Liver (tissue), 8 donors: ENCODE measurements at regions not wholly inside any gene's neighbourhood (a gene's known extent, or its start where the extent isn't known, plus 50 kb on each side); places are given as distances from the start of the nearest gene placed in this dataset.

Experiments used
- DNase-seq: peaks from one replicate; pipeline ENCODE4 v3.0.0-alpha.2; 2017; ENCODE audit warnings: low spot score
- H3K27ac ChIP-seq, 2 donors: one replicate each; pipeline ENCODE4 v1.7.0; 2013; ENCODE audit warnings: inconsistent platforms in 2 of 2, low read length in 2 of 2, control low read depth in 1 of 2, low read depth in 1 of 2, mild to moderate bottlenecking in 1 of 2
- H3K27me3 ChIP-seq, 4 donors: one replicate each; pipeline versions ENCODE4 v1.6.1 to v1.7.0; 2013; ENCODE audit warnings: low read length in 3 of 4, inconsistent platforms in 1 of 4, mild to moderate bottlenecking in 1 of 4, moderate library complexity in 1 of 4; ENCODE audit not compliant: control insufficient read depth in 4 of 4, insufficient read depth in 4 of 4
- H3K36me3 ChIP-seq, 4 donors: one replicate each; pipeline versions ENCODE4 v1.6.1 to v1.7.0; 2013; ENCODE audit warnings: low read length in 3 of 4, mild to moderate bottlenecking in 3 of 4, low read depth in 1 of 4, moderate library complexity in 1 of 4; ENCODE audit not compliant: control insufficient read depth in 4 of 4, insufficient read depth in 3 of 4
- H3K4me1 ChIP-seq, 4 donors: one replicate each; pipeline versions ENCODE4 v1.6.1 to v1.7.0; 2013; ENCODE audit warnings: low read length in 3 of 4, mild to moderate bottlenecking in 3 of 4, moderate library complexity in 1 of 4; ENCODE audit not compliant: control insufficient read depth in 4 of 4, insufficient read depth in 4 of 4
- H3K4me3 ChIP-seq, 3 donors: one replicate each; pipeline versions ENCODE4 v1.6.1 to v1.7.0; 2013; ENCODE audit warnings: low read length in 3 of 3, control low read depth in 1 of 3, low read depth in 1 of 3, mild to moderate bottlenecking in 1 of 3
- H3K9ac ChIP-seq, 2 donors: one replicate each; pipeline ENCODE4 v1.7.0; 2013; ENCODE audit warnings: low read length in 2 of 2, mild to moderate bottlenecking in 2 of 2, moderate library complexity in 2 of 2, control low read depth in 1 of 2, low read depth in 1 of 2
- H3K9me3 ChIP-seq, 4 donors: one replicate each; pipeline versions ENCODE4 v1.6.1 to v1.7.0; 2013; ENCODE audit warnings: low read length in 3 of 4; ENCODE audit not compliant: control insufficient read depth in 4 of 4
- CTCF ChIP-seq: fragments of 150-350 bp; IDR thresholded peaks from 2 replicates; pipeline ENCODE4 v1.5.1; 2017; ENCODE audit warnings: improper control_type of control experiment, low read depth, low read length; ENCODE audit not compliant: missing input control
- EGR1 ChIP-seq, 2 donors: IDR thresholded peaks; 2 replicates each; pipeline ENCODE4 v1.6.1; 2016 to 2018; ENCODE audit warnings: antibody characterized with exemption in 2 of 2, low read depth in 2 of 2
- FOXA1 ChIP-seq: IDR thresholded peaks from 2 replicates; pipeline ENCODE4 v1.6.1; 2016; ENCODE audit warnings: antibody characterized with exemption
- FOXA2 ChIP-seq: IDR thresholded peaks from 2 replicates; pipeline ENCODE4 v1.6.1; 2016; ENCODE audit warnings: antibody characterized with exemption
- GABPA ChIP-seq, 2 donors: IDR thresholded peaks in 1 of 2; conservative IDR thresholded peaks in 1 of 2; 2 replicates each; pipeline ENCODE4 v1.6.1; 2016; ENCODE audit warnings: antibody characterized with exemption in 2 of 2, mild to moderate bottlenecking in 1 of 2, moderate library complexity in 1 of 2
- HNF4A ChIP-seq, 2 donors: conservative IDR thresholded peaks; 2 replicates each; pipeline ENCODE4 v1.6.1; 2016; ENCODE audit warnings: antibody characterized with exemption in 2 of 2, mild to moderate bottlenecking in 2 of 2
- HNF4G ChIP-seq: IDR thresholded peaks from 2 replicates; pipeline ENCODE4 v1.6.1; 2016; ENCODE audit warnings: antibody characterized with exemption
- JUND ChIP-seq, 2 donors: IDR thresholded peaks; 2 replicates each; pipeline ENCODE4 v1.6.1; 2016; ENCODE audit warnings: antibody characterized with exemption in 2 of 2
- NR2F2 ChIP-seq: IDR thresholded peaks from 2 replicates; pipeline ENCODE4 v1.6.1; 2016; ENCODE audit warnings: antibody characterized with exemption
- RAD21 ChIP-seq, 2 donors: IDR thresholded peaks; 2 replicates each; pipeline ENCODE4 v1.6.1; 2016; ENCODE audit warnings: antibody characterized with exemption in 2 of 2, mild to moderate bottlenecking in 2 of 2
- REST ChIP-seq: IDR thresholded peaks from 2 replicates; pipeline ENCODE4 v1.6.1; 2016; ENCODE audit warnings: antibody characterized with exemption, mild to moderate bottlenecking
- RXRA ChIP-seq, 2 donors: IDR thresholded peaks; 2 replicates each; pipeline ENCODE4 v1.6.1; 2017 to 2018; ENCODE audit warnings: antibody characterized with exemption in 2 of 2, mild to moderate bottlenecking in 1 of 2
- SP1 ChIP-seq: IDR thresholded peaks from 2 replicates; pipeline ENCODE4 v1.6.1; 2018; ENCODE audit warnings: antibody characterized with exemption, mild to moderate bottlenecking
- TAF1 ChIP-seq: conservative IDR thresholded peaks from 2 replicates; pipeline ENCODE4 v1.6.1; 2016; ENCODE audit warnings: antibody characterized with exemption, mild to moderate bottlenecking
- YY1 ChIP-seq: IDR thresholded peaks from 2 replicates; pipeline ENCODE4 v1.6.1; 2016; ENCODE audit warnings: antibody characterized with exemption, mild to moderate bottlenecking
- WGBS: extraction: QIAGEN DNeasy Blood & Tissue Kit; methylation state at CpG from one replicate; pipeline ENCODE4 v1.1.7; 2013; 5-methylcytosine and 5-hydroxymethylcytosine counted together
- TF ChIP-seq, protein P1 (sequence below): IDR thresholded peaks from 2 replicates; pipeline ENCODE4 v1.6.1; 2016; ENCODE audit warnings: antibody characterized with exemption
- TF ChIP-seq, protein P2 (sequence below): IDR thresholded peaks from 2 replicates; pipeline ENCODE4 v1.6.1; 2016; ENCODE audit warnings: antibody characterized with exemption
- TF ChIP-seq, protein P3 (sequence below): IDR thresholded peaks from 2 replicates; pipeline ENCODE4 v1.6.1; 2016; ENCODE audit warnings: antibody characterized with exemption
- donor health status: healthy.
- donor health status: healthy.
- donor health status: healthy.
- donor health status: healthy.
- donor health status: healthy.

DNA sequence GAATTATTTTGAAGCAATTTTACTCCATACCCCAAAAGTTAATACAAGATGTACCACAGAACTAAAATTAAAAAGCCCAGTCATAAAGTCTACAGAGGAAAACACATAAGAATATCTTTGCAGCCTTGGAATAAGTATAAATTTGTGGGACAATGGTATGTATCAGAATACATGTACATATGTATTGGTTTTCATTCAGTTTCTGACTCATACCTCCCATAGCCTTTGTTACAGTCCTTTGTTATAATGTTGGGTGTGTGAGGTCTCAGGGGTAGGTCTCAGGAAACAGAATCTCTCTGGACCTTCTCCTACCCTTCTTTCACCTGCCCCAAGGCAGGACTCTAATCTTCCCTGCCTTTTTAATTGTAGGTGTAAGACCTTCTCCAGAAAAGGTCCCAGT lies 1370.7 kb upstream of the CDH2 start:
- no peak for DNase-seq
- no peak overlapping the region for H3K27ac ChIP-seq

DNA sequence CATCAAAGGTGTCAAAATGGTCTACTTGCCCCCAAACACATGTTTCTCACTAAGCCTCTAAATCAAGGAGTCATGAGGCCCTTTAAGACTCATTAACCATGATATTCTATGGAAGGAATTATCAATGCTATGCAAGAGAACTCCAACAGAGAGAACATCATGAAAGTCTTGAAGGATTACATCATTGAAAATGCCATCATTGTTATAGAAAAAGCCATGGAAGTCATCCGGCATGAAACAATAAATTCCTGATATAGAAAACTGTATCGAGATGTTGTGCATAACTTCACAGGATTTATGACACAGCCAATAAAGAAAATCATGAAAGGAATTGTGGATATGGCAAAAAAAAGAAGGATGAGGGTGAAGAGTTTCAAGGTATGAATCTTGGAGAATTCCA lies 1363.6 kb upstream of the CDH2 start:
- no peaks in the 10 kb centered on the region for H3K36me3 ChIP-seq
- TF ChIP-seq GABPA (IDR thresholded peaks at IDR 0.05 in 1 of 2, conservative IDR thresholded peaks at IDR 0.05 in 1 of 2): no peak
- TF ChIP-seq, protein P1, sequence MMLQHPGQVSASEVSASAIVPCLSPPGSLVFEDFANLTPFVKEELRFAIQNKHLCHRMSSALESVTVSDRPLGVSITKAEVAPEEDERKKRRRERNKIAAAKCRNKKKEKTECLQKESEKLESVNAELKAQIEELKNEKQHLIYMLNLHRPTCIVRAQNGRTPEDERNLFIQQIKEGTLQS: no peak
- H3K27me3 ChIP-seq: no peaks in the 10 kb centered on the region
- H3K27ac ChIP-seq: no peak overlapping the region
- no peak for DNase-seq
- no peak overlapping the region for H3K4me3 ChIP-seq
- no peaks in the 10 kb centered on the region for H3K4me1 ChIP-seq
- no peak overlapping the region for H3K9ac ChIP-seq
- no peaks in the 10 kb centered on the region for H3K9me3 ChIP-seq
- 83% methylated on average over 2 of the region's 2 CpGs for WGBS

More for the DNA sequence above, 1370.7 kb upstream of the CDH2 start:
- H3K27me3 ChIP-seq: no peaks in the 10 kb centered on the region
- H3K36me3 ChIP-seq: no peaks in the 10 kb centered on the region
- peaks cover 0 to 2% (median 0%) of the 10 kb centered on the region in 4 donors for H3K9me3 ChIP-seq
- H3K9ac ChIP-seq: no peak overlapping the region
- H3K4me3 ChIP-seq: no peak overlapping the region
- no peaks in the 10 kb centered on the region for H3K4me1 ChIP-seq
- TF ChIP-seq JUND (IDR thresholded peaks at IDR 0.05): no peak
- TF ChIP-seq HNF4G: no peak

- Histone ChIP-seq H3K9me3 (peaks cover 0 to 4% (median 0%) of the 10 kb centered on the region in 4 donors), H3K27ac (no peak overlapping the region), H3K27me3 (no peaks in the 10 kb centered on the region), H3K36me3 (no peaks in the 10 kb centered on the region), H3K4me3 (no peak overlapping the region), H3K4me1 (no peaks in the 10 kb centered on the region), H3K9ac (no peak overlapping the region)
- no peak for DNase-seq
- TF ChIP-seq HNF4G: no peak
Measured at GRCh38 chr18:29531746-29532145, 1354.8 kb upstream of the CDH2 start.

DNA sequence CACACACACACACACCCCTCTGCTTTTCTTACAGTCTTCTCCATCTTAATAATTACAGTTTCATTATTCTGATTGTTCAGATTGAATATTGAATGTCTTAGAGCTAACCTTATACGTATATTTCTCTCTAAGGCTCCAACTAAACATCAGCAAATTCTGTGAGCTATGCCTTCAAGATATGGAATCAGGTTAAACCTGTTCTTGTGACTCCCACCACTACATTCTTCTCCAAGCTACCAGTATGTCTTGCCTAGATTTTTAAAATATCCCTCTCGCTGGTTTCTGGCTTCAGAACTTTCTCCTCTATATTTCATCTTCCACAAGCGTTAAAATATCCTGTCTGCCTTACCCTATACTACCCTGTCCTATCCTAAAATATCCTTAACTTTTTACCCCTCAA lies 1346.4 kb upstream of the CDH2 start:
- WGBS: 90% methylated on average over 3 of the region's 3 CpGs
- no peak overlapping the region for H3K27ac ChIP-seq
- no peak overlapping the region for H3K9ac ChIP-seq
- TF ChIP-seq, protein P2, sequence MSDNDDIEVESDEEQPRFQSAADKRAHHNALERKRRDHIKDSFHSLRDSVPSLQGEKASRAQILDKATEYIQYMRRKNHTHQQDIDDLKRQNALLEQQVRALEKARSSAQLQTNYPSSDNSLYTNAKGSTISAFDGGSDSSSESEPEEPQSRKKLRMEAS: no peak
- no peak for TF ChIP-seq JUND (IDR thresholded peaks at IDR 0.05)
- no peak for TF ChIP-seq EGR1 (IDR thresholded peaks at IDR 0.05; ENCODE audit: low read depth in 2 of 2)
- TF ChIP-seq RXRA (IDR thresholded peaks at IDR 0.05): no peak
- TF ChIP-seq HNF4G: no peak
- no peak for TF ChIP-seq GABPA (IDR thresholded peaks at IDR 0.05 in 1 of 2, conservative IDR thresholded peaks at IDR 0.05 in 1 of 2)
- TF ChIP-seq CTCF: no peak
- TF ChIP-seq RAD21 (IDR thresholded peaks at IDR 0.05): no peak
- no peak for TF ChIP-seq HNF4A (conservative IDR thresholded peaks at IDR 0.05)
- no peak for TF ChIP-seq SP1
- no peak for TF ChIP-seq FOXA1
- TF ChIP-seq REST: no peak
- no peak for TF ChIP-seq YY1
- no peak for TF ChIP-seq TAF1
- TF ChIP-seq, protein P3, sequence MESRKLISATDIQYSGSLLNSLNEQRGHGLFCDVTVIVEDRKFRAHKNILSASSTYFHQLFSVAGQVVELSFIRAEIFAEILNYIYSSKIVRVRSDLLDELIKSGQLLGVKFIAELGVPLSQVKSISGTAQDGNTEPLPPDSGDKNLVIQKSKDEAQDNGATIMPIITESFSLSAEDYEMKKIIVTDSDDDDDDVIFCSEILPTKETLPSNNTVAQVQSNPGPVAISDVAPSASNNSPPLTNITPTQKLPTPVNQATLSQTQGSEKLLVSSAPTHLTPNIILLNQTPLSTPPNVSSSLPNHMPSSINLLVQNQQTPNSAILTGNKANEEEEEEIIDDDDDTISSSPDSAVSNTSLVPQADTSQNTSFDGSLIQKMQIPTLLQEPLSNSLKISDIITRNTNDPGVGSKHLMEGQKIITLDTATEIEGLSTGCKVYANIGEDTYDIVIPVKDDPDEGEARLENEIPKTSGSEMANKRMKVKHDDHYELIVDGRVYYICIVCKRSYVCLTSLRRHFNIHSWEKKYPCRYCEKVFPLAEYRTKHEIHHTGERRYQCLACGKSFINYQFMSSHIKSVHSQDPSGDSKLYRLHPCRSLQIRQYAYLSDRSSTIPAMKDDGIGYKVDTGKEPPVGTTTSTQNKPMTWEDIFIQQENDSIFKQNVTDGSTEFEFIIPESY: no peak
- no peak for TF ChIP-seq FOXA2
- no peak for TF ChIP-seq NR2F2

More for the DNA sequence above, 1346.4 kb upstream of the CDH2 start:
- no peaks in the 10 kb centered on the region for H3K36me3 ChIP-seq
- DNase-seq: no peak
- no peaks in the 10 kb centered on the region for H3K27me3 ChIP-seq
- no peaks in the 10 kb centered on the region for H3K9me3 ChIP-seq
- H3K4me3 ChIP-seq: no peak overlapping the region
- no peaks in the 10 kb centered on the region for H3K4me1 ChIP-seq
